ENCODE measurements at regions not wholly inside any gene's neighbourhood (a gene's known extent, or its start where the extent isn't known, plus 50 kb on each side); places are given as distances from the start of the nearest gene placed in this dataset.
"Not testable (repeated sequence)": the region's sequence is repeated elsewhere in the genome, so short reads cannot be mapped to it uniquely, and the experiment has no call there.

DNA sequence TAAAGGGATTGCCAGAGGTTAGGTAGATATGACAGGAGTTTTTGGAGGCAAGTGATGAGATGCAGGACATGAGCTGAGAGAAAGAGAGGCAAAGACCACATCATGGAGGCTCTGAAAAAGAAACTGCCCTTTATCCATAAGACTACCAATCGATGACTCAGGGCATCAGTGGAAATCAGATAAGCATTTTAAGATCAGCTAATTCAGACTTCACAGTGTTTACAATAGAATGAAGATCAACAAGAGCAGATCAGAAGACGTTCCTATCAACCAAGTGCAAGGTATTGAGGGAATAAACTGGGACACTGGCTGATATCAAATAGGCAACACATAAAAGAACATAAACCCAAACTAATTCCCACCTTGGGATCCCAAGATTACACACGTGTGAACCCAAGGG, 227.2 kb downstream of the SLCO4C1 start:
- intact Hi-C loops (cut with micrococcal nuclease) = no loop called here
- CTCF ChIA-PET = no interaction called here
- no peaks in the 10 kb centered on the region for H3K9me3 Mint-ChIP-seq
- no peaks in the 10 kb centered on the region for H3K4me1 Mint-ChIP-seq (ENCODE audit: low read depth)
- POLR2A ChIA-PET = no interaction called here
- H3K4me3 Mint-ChIP-seq = no peak overlapping the region
- H3K36me3 Mint-ChIP-seq (ENCODE audit: low read depth) = no peaks in the 10 kb centered on the region
- H3K27ac Mint-ChIP-seq = no peak overlapping the region
- TF ChIP-seq, protein P1, sequence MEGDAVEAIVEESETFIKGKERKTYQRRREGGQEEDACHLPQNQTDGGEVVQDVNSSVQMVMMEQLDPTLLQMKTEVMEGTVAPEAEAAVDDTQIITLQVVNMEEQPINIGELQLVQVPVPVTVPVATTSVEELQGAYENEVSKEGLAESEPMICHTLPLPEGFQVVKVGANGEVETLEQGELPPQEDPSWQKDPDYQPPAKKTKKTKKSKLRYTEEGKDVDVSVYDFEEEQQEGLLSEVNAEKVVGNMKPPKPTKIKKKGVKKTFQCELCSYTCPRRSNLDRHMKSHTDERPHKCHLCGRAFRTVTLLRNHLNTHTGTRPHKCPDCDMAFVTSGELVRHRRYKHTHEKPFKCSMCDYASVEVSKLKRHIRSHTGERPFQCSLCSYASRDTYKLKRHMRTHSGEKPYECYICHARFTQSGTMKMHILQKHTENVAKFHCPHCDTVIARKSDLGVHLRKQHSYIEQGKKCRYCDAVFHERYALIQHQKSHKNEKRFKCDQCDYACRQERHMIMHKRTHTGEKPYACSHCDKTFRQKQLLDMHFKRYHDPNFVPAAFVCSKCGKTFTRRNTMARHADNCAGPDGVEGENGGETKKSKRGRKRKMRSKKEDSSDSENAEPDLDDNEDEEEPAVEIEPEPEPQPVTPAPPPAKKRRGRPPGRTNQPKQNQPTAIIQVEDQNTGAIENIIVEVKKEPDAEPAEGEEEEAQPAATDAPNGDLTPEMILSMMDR (IDR thresholded peaks at IDR 0.05) = no peak
- H3K27me3 Mint-ChIP-seq = no peaks in the 10 kb centered on the region
- no peak for ATAC-seq
- no peak for DNase-seq

DNA sequence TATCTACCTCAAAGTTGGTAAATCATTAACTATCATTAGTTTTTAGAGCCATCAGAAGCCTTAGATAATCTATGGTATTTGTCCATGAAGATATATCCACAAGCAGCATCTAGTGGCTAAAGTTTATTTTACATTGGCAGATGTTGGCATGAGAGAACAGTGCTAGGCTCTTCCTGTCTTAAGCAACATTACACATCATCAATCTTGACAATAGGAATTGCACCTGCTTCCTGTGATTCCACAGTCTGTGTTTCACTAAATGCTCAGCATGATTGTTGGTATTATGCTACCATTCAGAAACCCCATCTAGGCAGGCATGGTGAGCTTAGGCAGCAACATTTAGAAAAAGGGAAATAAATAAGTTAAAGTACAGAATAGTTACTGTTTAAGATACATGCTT, 246.6 kb downstream of the SLCO4C1 start:
- intact Hi-C loops (cut with micrococcal nuclease) = no loop called here
- ChIA-PET CTCF (no interaction called here), POLR2A (no interaction called here)
- ATAC-seq (no peak), DNase-seq (no peak)
- Mint-ChIP-seq H3K4me1 (ENCODE audit: low read depth) (no peaks in the 10 kb centered on the region), H3K27me3 (no peaks in the 10 kb centered on the region), H3K4me3 (no peak overlapping the region), H3K27ac (no peak overlapping the region), H3K9me3 (peaks cover 5% of the 10 kb centered on the region), H3K36me3 (ENCODE audit: low read depth) (no peaks in the 10 kb centered on the region)
- TF ChIP-seq, protein P1 (IDR thresholded peaks at IDR 0.05) = no peak

DNA sequence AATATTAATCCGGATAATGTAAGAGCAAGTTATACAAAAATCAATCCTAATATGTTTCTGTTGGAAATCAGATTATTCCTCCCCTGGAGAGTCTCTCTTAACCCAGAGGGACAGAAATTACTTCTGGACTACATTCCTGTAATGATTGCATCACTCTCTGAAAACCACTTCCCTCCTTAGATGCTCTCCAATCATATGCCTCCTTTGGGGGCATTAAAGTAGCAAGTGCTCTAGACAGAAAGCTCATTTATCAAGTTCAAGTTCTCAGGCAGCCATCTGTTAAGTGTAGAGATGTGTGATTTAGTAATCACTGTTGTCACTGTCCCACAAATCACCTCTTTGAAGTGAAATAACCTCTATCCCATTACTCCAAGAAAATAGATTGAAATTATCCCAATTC, 247.1 kb downstream of the SLCO4C1 start:
- intact Hi-C loops (cut with micrococcal nuclease) = no loop called here
- ChIA-PET POLR2A (no interaction called here), CTCF (no interaction called here)
- Mint-ChIP-seq H3K27me3 (no peaks in the 10 kb centered on the region), H3K4me3 (no peak overlapping the region), H3K4me1 (ENCODE audit: low read depth) (no peaks in the 10 kb centered on the region), H3K27ac (no peak overlapping the region), H3K36me3 (ENCODE audit: low read depth) (no peaks in the 10 kb centered on the region), H3K9me3 (peaks cover 5% of the 10 kb centered on the region)
- ATAC-seq = no peak
- no peak for DNase-seq
- TF ChIP-seq, protein P1 (IDR thresholded peaks at IDR 0.05) = no peak

DNA sequence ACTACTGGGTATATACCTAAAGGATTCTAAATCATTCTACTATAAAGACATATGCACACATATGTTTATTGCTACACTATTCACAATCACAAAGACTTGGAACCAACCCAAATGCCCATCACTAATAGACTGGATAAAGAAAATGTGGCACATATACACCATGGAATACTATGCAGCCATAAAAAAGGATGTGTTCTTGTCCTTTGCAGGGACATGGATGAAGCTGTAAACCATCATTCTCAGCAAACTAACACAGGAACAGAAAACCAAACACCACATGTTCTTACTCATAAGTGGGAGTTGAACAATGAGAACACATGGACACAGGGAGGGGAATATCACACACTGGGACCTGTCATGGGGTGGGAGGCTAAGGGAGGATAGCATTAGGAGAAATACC, 249.0 kb downstream of the SLCO4C1 start:
- H3K36me3 Mint-ChIP-seq (ENCODE audit: low read depth); H3K4me1 Mint-ChIP-seq (ENCODE audit: low read depth); intact Hi-C loops (cut with micrococcal nuclease); H3K9me3 Mint-ChIP-seq; DNase-seq; POLR2A ChIA-PET; ATAC-seq; CTCF ChIA-PET; H3K27ac Mint-ChIP-seq; H3K27me3 Mint-ChIP-seq; H3K4me3 Mint-ChIP-seq: not testable (repeated sequence)

DNA sequence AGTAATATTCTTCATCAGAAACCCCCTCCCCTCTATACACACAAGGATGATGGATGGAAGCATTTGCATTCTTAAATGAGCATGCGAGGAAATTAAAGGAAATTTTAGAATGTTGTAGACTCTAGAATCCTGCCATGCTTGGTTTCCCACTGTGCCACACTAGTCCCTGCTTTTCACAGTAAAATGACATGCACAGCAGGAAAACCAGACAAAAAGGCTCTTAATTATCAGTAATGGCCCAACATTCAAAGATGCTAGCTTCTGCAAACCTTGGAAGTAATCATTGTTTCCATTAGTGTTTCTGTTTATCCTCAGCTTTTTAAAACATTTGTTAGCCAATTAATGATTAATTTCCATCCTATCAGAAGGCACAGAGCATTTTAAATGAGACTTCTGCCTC, 255.8 kb downstream of the SLCO4C1 start:
- H3K4me3 Mint-ChIP-seq = no peak overlapping the region
- ATAC-seq = no peak
- CTCF ChIA-PET = no interaction called here
- H3K27ac Mint-ChIP-seq = no peak overlapping the region
- TF ChIP-seq, protein P1 (IDR thresholded peaks at IDR 0.05) = no peak
- no peaks in the 10 kb centered on the region for H3K9me3 Mint-ChIP-seq
- H3K36me3 Mint-ChIP-seq (ENCODE audit: low read depth) = no peaks in the 10 kb centered on the region
- intact Hi-C loops (cut with micrococcal nuclease) = no loop called here
- H3K27me3 Mint-ChIP-seq = no peaks in the 10 kb centered on the region
- H3K4me1 Mint-ChIP-seq (ENCODE audit: low read depth) = no peaks in the 10 kb centered on the region
- POLR2A ChIA-PET = no interaction called here
- no peak for DNase-seq

DNA sequence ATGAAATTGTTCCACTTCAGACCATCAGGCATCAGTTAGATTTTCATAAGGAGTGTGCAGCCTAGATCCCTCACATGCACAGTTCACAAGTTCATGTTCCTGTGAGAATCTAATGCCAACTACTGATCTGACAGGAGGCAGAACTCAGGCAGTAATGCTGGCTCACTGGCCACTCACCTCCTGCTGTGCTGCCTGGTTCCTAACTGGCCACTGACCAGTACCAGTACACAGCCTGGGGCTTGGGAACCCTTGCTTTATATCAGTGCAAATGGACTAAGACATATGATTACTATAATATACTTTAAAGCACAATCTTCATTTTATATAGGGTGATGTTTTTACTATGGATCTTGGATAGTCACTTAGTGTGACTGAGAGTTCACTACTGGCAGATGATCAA, 259.2 kb downstream of the SLCO4C1 start:
- DNase-seq (no peak), ATAC-seq (no peak)
- Mint-ChIP-seq H3K9me3 (no peaks in the 10 kb centered on the region), H3K4me3 (no peak overlapping the region), H3K27ac (no peak overlapping the region), H3K27me3 (no peaks in the 10 kb centered on the region), H3K36me3 (ENCODE audit: low read depth) (no peaks in the 10 kb centered on the region), H3K4me1 (ENCODE audit: low read depth) (no peaks in the 10 kb centered on the region)
- CTCF ChIA-PET = no interaction called here
- POLR2A ChIA-PET = no interaction called here
- TF ChIP-seq, protein P1 (IDR thresholded peaks at IDR 0.05) = no peak
- intact Hi-C loops (cut with micrococcal nuclease) = no loop called here
